GM23338 (cell line): ENCODE measurements at regions not wholly inside any gene's neighbourhood (a gene's known extent, or its start where the extent isn't known, plus 50 kb on each side); places are given as distances from the start of the nearest gene placed in this dataset.

Source experiments
- ATAC-seq: fragments of 200-7000 bp; cut with Tn5 transposase; 3 replicates; pipeline ENCODE4 v1.9.1; 2020
- DNase-seq: peaks from one replicate; pipeline ENCODE4 v3.0.0-alpha.2; 2015; ENCODE audit warnings: low spot score
- H2AFZ ChIP-seq: fragments of 200-600 bp; sonication (generic); 2 replicates; pipeline ENCODE4 v1.8.0; 2016; ENCODE audit warnings: antibody characterized with exemption, mild to moderate bottlenecking, moderate library complexity
- H3F3A ChIP-seq: fragments of 200-600 bp; sonication (generic); replicated peaks from 2 replicates; pipeline ENCODE4 v1.8.0; 2017; ENCODE audit warnings: antibody characterized with exemption, mixed run types, low read depth
- H3K27ac ChIP-seq: fragments of 200-600 bp; sonication (generic); 2 replicates; pipeline ENCODE4 v1.6.1; 2016; ENCODE audit warnings: low read depth
- H3K27me3 ChIP-seq: fragments of 200-600 bp; sonication (generic); 2 replicates; pipeline ENCODE4 v1.8.0; 2016; ENCODE audit warnings: mild to moderate bottlenecking, mixed run types, moderate library complexity; ENCODE audit not compliant: insufficient read depth
- H3K36me3 ChIP-seq: fragments of 200-600 bp; sonication (generic); 2 replicates; pipeline ENCODE4 v1.8.0; 2016; ENCODE audit warnings: mild to moderate bottlenecking; ENCODE audit not compliant: insufficient read depth
- H3K4me1 ChIP-seq: fragments of 200-600 bp; sonication (generic); 2 replicates; pipeline ENCODE4 v1.8.0; 2016; ENCODE audit warnings: mild to moderate bottlenecking, moderate library complexity; ENCODE audit not compliant: insufficient read depth
- H3K4me2 ChIP-seq: fragments of 200-600 bp; sonication (generic); 2 replicates; pipeline ENCODE4 v1.7.1; 2017; ENCODE audit warnings: mixed run types
- H3K4me3 ChIP-seq: fragments of 200-600 bp; sonication (generic); 2 replicates; pipeline ENCODE4 v1.6.1; 2016; ENCODE audit warnings: mixed run types
- H3K79me2 ChIP-seq: fragments of 200-600 bp; sonication (generic); replicated peaks from 2 replicates; pipeline ENCODE4 v1.8.0; 2017; ENCODE audit warnings: mild to moderate bottlenecking; ENCODE audit not compliant: insufficient read depth
- H3K9me2 ChIP-seq: fragments of 200-600 bp; sonication (generic); 2 replicates; pipeline ENCODE4 v1.8.0; 2017; ENCODE audit not compliant: insufficient read depth
- H4K20me1 ChIP-seq: fragments of 200-600 bp; sonication (generic); replicated peaks from 2 replicates; pipeline ENCODE4 v1.8.0; 2017; ENCODE audit warnings: mild to moderate bottlenecking; ENCODE audit not compliant: insufficient read depth
- H3K27ac Mint-ChIP-seq: 2 replicates; pipeline ENCODE4 v1.8.0; 2020; ENCODE audit warnings: inconsistent platforms, mild to moderate bottlenecking, moderate library complexity, mixed read lengths
- H3K27me3 Mint-ChIP-seq: 3 replicates; pipeline ENCODE4 v1.8.0; 2022; ENCODE audit warnings: low read depth, mild to moderate bottlenecking, moderate library complexity, mixed read lengths, inconsistent platforms; ENCODE audit not compliant: insufficient read depth, poor library complexity
- H3K36me3 Mint-ChIP-seq: 3 replicates; pipeline ENCODE4 v1.8.0; 2021; ENCODE audit warnings: low read depth, mild to moderate bottlenecking, inconsistent platforms, moderate library complexity, mixed read lengths
- H3K4me1 Mint-ChIP-seq: 3 replicates; pipeline ENCODE4 v1.8.0; 2020; ENCODE audit warnings: mild to moderate bottlenecking, inconsistent platforms, mixed read lengths
- H3K4me3 Mint-ChIP-seq: 3 replicates; pipeline ENCODE4 v1.8.0; 2021; ENCODE audit warnings: moderate library complexity, mild to moderate bottlenecking, inconsistent platforms, mixed read lengths
- H3K9me3 Mint-ChIP-seq: 3 replicates; pipeline ENCODE4 v1.8.0; 2020; ENCODE audit warnings: moderate library complexity, mild to moderate bottlenecking, inconsistent platforms, mixed read lengths
- CREB1 ChIP-seq: fragments of 250-450 bp; sonication (Bioruptor Pico); IDR thresholded peaks from 2 replicates; pipeline ENCODE4 v1.5.0; 2020; ENCODE audit warnings: low read depth, mild to moderate bottlenecking, moderate library complexity
- ETS1 ChIP-seq: IDR thresholded peaks from 2 replicates; pipeline ENCODE4 v1.6.1; 2016; ENCODE audit warnings: antibody characterized with exemption
- EZH2 ChIP-seq: fragments of 200-600 bp; sonication (generic); IDR thresholded peaks from one replicate; pipeline ENCODE4 v1.8.0; 2017; ENCODE audit warnings: antibody characterized with exemption, mild to moderate bottlenecking, low read depth; ENCODE audit not compliant: unreplicated experiment
- EZH2phosphoT487 ChIP-seq: fragments of 200-600 bp; sonication (generic); IDR thresholded peaks from one replicate; pipeline ENCODE4 v1.8.1; 2018; ENCODE audit warnings: antibody characterized with exemption; ENCODE audit not compliant: unreplicated experiment
- JUNB ChIP-seq: IDR thresholded peaks from one replicate; pipeline ENCODE4 v1.6.1; 2016; ENCODE audit warnings: antibody characterized with exemption; ENCODE audit not compliant: unreplicated experiment
- NANOG ChIP-seq: IDR thresholded peaks from 2 replicates; pipeline ENCODE4 v1.6.1; 2016; ENCODE audit warnings: antibody characterized with exemption, borderline replicate concordance
- POLR2AphosphoS5 ChIP-seq: IDR thresholded peaks from 2 replicates; pipeline ENCODE4 v1.6.1; 2016; ENCODE audit warnings: antibody characterized with exemption, low read depth
- REST ChIP-seq: IDR thresholded peaks from one replicate; pipeline ENCODE4 v1.6.1; 2018; ENCODE audit warnings: antibody characterized with exemption; ENCODE audit not compliant: unreplicated experiment
- STAT1 ChIP-seq: IDR thresholded peaks from one replicate; pipeline ENCODE4 v1.6.1; 2016; ENCODE audit warnings: antibody characterized with exemption; ENCODE audit not compliant: unreplicated experiment
- ZNF114 ChIP-seq: fragments of 250-450 bp; sonication (Bioruptor Pico); IDR thresholded peaks from 2 replicates; pipeline ENCODE4 v1.5.0; 2020; ENCODE audit warnings: mild to moderate bottlenecking, moderate library complexity
- ZNF331 ChIP-seq: fragments of 250-450 bp; sonication (Bioruptor Pico); IDR thresholded peaks from 2 replicates; pipeline ENCODE4 v1.5.0; 2020; ENCODE audit warnings: low read depth, mild to moderate bottlenecking, moderate library complexity
- TF ChIP-seq, protein P1 (sequence below), 2 experiments: fragments of 200-600 bp in 1 of 2; sonication (generic) in 1 of 2; conservative IDR thresholded peaks; 2 replicates each; pipeline versions ENCODE4 v1.5.1 to v1.6.1; 2016 to 2017; ENCODE audit warnings: antibody characterized with exemption in 2 of 2, low read depth in 2 of 2, mild to moderate bottlenecking in 2 of 2, moderate library complexity in 1 of 2

- TF ChIP-seq ZNF331 (CRISPR knock-in tag) = no peak
- TF ChIP-seq STAT1 = no peak
- TF ChIP-seq ETS1 = no peak
- no peak for TF ChIP-seq POLR2AphosphoS5
- TF ChIP-seq EZH2phosphoT487 = no peak
- TF ChIP-seq REST = no peak
- TF ChIP-seq ZNF114 (CRISPR knock-in tag) = no peak
- TF ChIP-seq, protein P1, sequence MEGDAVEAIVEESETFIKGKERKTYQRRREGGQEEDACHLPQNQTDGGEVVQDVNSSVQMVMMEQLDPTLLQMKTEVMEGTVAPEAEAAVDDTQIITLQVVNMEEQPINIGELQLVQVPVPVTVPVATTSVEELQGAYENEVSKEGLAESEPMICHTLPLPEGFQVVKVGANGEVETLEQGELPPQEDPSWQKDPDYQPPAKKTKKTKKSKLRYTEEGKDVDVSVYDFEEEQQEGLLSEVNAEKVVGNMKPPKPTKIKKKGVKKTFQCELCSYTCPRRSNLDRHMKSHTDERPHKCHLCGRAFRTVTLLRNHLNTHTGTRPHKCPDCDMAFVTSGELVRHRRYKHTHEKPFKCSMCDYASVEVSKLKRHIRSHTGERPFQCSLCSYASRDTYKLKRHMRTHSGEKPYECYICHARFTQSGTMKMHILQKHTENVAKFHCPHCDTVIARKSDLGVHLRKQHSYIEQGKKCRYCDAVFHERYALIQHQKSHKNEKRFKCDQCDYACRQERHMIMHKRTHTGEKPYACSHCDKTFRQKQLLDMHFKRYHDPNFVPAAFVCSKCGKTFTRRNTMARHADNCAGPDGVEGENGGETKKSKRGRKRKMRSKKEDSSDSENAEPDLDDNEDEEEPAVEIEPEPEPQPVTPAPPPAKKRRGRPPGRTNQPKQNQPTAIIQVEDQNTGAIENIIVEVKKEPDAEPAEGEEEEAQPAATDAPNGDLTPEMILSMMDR (conservative IDR thresholded peaks at IDR 0.05; ENCODE audit: low read depth in 2 of 2) = no peak
- TF ChIP-seq EZH2 = no peak
- TF ChIP-seq JUNB = no peak
- TF ChIP-seq CREB1 (CRISPR knock-in tag) = no peak
These were observed 915.2 kb downstream of the TFAP2A start (continued) for GRCh38 chr6:9499709-9500108.

GRCh38 chr6:9496837-9497236, 918.0 kb downstream of the TFAP2A start:
- DNase-seq = no peak
- H3K27me3 ChIP-seq = no peaks in the 10 kb centered on the region
- no peaks in the 10 kb centered on the region for H4K20me1 ChIP-seq
- TF ChIP-seq EZH2 (no peak), REST (no peak), CREB1 (CRISPR knock-in tag) (no peak), NANOG (no peak), EZH2phosphoT487 (no peak)
- TF ChIP-seq, protein P1 (conservative IDR thresholded peaks at IDR 0.05; ENCODE audit: low read depth in 2 of 2) = no peak
- peaks cover 3% of the 10 kb centered on the region; the same call in 1 of the 3 replicates for H3K4me1 Mint-ChIP-seq
- no peak overlapping the region for H3K4me2 ChIP-seq
- H3K4me3 ChIP-seq = no peak overlapping the region
- H3K9me2 ChIP-seq = 0 out of 2 replicates have a peak, but pooled peaks cover 5% of the 10 kb centered on the region
- H3K4me1 ChIP-seq = no peaks in the 10 kb centered on the region
- 0 out of 3 replicates have a peak, but pooled peaks cover 4% of the 10 kb centered on the region for H3K9me3 Mint-ChIP-seq
- no peak overlapping the region for H2AFZ ChIP-seq
- no peak for ATAC-seq
- no peak overlapping the region for H3K27ac ChIP-seq
- H3K27me3 Mint-ChIP-seq = no peaks in the 10 kb centered on the region
- H3K36me3 Mint-ChIP-seq = no peaks in the 10 kb centered on the region
- H3K4me3 Mint-ChIP-seq = no peak overlapping the region
- H3F3A ChIP-seq = no peaks in the 10 kb centered on the region
- H3K27ac Mint-ChIP-seq = no peak overlapping the region
- no peaks in the 10 kb centered on the region for H3K36me3 ChIP-seq
- no peaks in the 10 kb centered on the region for H3K79me2 ChIP-seq
